KMS-11 (cell line): ENCODE measurements at regions not wholly inside any gene's neighbourhood (a gene's known extent, or its start where the extent isn't known, plus 50 kb on each side); places are given as distances from the start of the nearest gene placed in this dataset.

Source experiments
- H2AFZ ChIP-seq: fragments of 200-600 bp; sonication (generic); 2 replicates; pipeline ENCODE4 v1.6.1; 2016; ENCODE audit warnings: antibody characterized with exemption, mixed run types, low read depth
- H3K27ac ChIP-seq: fragments of 200-600 bp; sonication (generic); 2 replicates; pipeline ENCODE4 v1.6.1; 2016; ENCODE audit warnings: mild to moderate bottlenecking, mixed run types
- H3K27me3 ChIP-seq: fragments of 200-600 bp; sonication (generic); 2 replicates; pipeline ENCODE4 v1.6.1; 2017; ENCODE audit warnings: mild to moderate bottlenecking, low read depth, mixed run types, moderate library complexity; ENCODE audit not compliant: insufficient read depth
- H3K36me3 ChIP-seq: fragments of 200-600 bp; sonication (generic); 2 replicates; pipeline ENCODE4 v1.6.1; 2017; ENCODE audit warnings: mild to moderate bottlenecking, mixed run types; ENCODE audit not compliant: insufficient read depth
- H3K4me1 ChIP-seq: fragments of 200-600 bp; sonication (generic); 2 replicates; pipeline ENCODE4 v1.6.1; 2016; ENCODE audit warnings: mild to moderate bottlenecking, low read depth, mixed run types; ENCODE audit not compliant: poor library complexity, severe bottlenecking
- H3K4me2 ChIP-seq: fragments of 200-600 bp; sonication (generic); 2 replicates; pipeline ENCODE4 v1.7.0; 2016; ENCODE audit warnings: mild to moderate bottlenecking, mixed run types
- H3K4me3 ChIP-seq: fragments of 200-600 bp; sonication (generic); IDR thresholded peaks from 2 replicates; pipeline ENCODE4 v1.6.1; 2017; ENCODE audit warnings: low read depth, low read length, mixed read lengths; ENCODE audit not compliant: insufficient read depth
- H3K79me2 ChIP-seq: fragments of 200-600 bp; sonication (generic); 2 replicates; pipeline ENCODE4 v1.6.1; 2016; ENCODE audit warnings: low read depth, mixed run types; ENCODE audit not compliant: insufficient read depth
- H3K9ac ChIP-seq: fragments of 200-600 bp; sonication (generic); 2 replicates; pipeline ENCODE4 v1.6.1; 2016; ENCODE audit warnings: mild to moderate bottlenecking, mixed run types
- H4K20me1 ChIP-seq: fragments of 200-600 bp; sonication (generic); 2 replicates; pipeline ENCODE4 v1.6.1; 2016; ENCODE audit warnings: mild to moderate bottlenecking, mixed run types; ENCODE audit not compliant: insufficient read depth
- TF ChIP-seq, protein P1 (sequence below): fragments of 200-600 bp; sonication (generic); conservative IDR thresholded peaks from 2 replicates; pipeline ENCODE4 v1.6.1; 2017; ENCODE audit warnings: low read depth, mild to moderate bottlenecking, antibody characterized with exemption, low read length, moderate library complexity, mixed read lengths

DNA sequence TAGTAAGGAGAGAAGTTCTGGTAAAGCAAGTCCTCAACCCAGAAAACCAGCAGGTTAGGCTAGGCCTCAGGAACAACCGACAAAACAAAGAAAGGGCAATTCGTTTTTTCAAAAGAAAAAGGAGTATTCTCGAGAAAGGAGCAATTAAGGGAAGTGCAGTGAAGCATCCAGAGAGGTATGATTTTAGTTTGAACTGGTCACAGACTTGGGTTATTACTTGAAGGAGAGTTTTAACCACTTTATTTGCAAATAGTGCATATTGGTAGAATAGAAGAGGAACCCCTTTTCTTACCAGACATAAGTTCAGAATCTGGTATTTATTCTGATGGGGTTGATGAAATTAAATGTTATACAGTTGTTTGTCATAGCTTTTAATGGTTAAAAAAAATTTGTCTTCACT is 110.0 kb upstream of the GCFC2 start:
- Histone ChIP-seq H3K27ac (no peak overlapping the region), H3K79me2 (no peaks in the 10 kb centered on the region), H4K20me1 (no peaks in the 10 kb centered on the region), H3K4me2 (no peak overlapping the region), H3K27me3 (no peaks in the 10 kb centered on the region), H3K36me3 (no peaks in the 10 kb centered on the region), H3K4me1 (peaks cover 4% of the 10 kb centered on the region), H3K4me3 (no peak overlapping the region), H2AFZ (no peak overlapping the region), H3K9ac (no peak overlapping the region)
- TF ChIP-seq, protein P1, sequence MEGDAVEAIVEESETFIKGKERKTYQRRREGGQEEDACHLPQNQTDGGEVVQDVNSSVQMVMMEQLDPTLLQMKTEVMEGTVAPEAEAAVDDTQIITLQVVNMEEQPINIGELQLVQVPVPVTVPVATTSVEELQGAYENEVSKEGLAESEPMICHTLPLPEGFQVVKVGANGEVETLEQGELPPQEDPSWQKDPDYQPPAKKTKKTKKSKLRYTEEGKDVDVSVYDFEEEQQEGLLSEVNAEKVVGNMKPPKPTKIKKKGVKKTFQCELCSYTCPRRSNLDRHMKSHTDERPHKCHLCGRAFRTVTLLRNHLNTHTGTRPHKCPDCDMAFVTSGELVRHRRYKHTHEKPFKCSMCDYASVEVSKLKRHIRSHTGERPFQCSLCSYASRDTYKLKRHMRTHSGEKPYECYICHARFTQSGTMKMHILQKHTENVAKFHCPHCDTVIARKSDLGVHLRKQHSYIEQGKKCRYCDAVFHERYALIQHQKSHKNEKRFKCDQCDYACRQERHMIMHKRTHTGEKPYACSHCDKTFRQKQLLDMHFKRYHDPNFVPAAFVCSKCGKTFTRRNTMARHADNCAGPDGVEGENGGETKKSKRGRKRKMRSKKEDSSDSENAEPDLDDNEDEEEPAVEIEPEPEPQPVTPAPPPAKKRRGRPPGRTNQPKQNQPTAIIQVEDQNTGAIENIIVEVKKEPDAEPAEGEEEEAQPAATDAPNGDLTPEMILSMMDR: no peak

DNA sequence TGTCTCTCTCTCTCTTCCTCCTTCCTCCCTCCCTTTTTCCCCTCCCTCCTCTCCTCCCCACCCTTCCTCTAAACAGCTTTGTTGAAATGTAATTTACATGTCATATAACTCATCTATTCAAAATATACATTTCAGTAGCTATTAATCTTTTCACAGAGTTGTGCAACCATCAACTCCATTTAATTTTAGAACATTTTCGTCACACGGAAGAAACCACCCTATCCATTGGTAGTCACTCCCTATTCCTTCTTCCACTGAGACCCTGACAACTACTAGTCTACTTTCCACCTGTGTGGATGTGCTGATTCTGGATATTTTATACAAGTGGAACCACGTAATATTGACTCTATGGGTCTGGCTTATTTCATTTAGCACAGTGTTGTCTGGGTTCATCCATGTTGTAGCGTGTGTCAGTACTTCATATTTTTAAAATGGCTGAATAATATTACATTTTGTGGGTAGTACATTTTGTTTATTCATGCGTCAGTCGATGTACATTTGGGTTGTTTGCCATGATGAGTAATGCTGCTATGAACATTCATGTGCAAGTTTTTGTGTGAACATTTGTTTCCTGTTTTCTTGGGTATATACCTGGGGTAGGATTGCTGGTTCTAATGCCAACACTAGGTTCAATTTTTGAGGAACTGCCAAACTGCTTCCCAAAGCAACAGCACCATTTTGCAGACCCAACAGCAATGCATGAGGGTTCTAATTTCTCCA is 100.1 kb upstream of the GCFC2 start:
- Histone ChIP-seq H4K20me1 (no peaks in the 10 kb centered on the region), H2AFZ (no peak overlapping the region), H3K4me3 (no peak overlapping the region), H3K9ac (no peak overlapping the region), H3K27me3 (no peaks in the 10 kb centered on the region), H3K27ac (no peak overlapping the region), H3K4me2 (no peak overlapping the region), H3K4me1 (peaks cover 11% of the 10 kb centered on the region), H3K36me3 (no peaks in the 10 kb centered on the region), H3K79me2 (no peaks in the 10 kb centered on the region)
- TF ChIP-seq, protein P1: no peak

DNA sequence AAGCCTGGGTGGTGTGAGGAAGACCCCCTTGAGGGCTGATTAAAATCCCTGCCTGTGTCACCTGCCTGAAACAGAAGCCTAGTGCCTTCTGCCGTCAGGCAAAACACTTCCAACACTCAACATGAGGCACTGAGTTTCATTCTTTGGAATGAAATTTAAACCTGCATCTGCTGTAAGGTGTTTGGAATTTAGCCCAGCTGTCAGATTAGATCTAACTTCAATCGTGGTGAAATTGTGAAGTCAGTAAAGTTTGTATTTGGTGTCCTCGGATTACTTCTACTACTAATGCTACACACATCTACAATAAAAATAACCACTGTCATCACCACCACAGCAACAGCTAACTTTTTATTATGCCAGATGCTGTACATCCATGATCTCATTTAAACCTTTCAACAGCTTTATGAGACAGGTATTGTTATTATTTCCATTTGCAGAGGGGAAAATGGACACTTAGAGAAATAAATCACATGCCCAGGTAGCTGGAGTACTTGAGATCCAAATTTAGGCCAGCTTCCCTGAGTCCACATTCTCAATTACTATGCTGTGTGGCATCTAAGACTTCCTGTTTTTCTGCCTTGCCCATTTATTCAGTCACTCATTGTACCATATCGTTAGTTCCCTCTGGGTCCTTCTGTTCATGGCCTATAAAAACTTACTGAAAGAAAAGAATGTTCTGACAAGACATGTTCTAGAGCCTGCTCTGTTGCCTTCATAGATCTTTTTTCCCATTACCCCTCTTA is 98.2 kb upstream of the GCFC2 start:
- no peaks in the 10 kb centered on the region for H3K36me3 ChIP-seq
- H3K9ac ChIP-seq: no peak overlapping the region
- no peaks in the 10 kb centered on the region for H3K79me2 ChIP-seq
- TF ChIP-seq, protein P1: no peak
- no peaks in the 10 kb centered on the region for H4K20me1 ChIP-seq
- H3K4me1 ChIP-seq: peaks cover 13% of the 10 kb centered on the region
- H3K27ac ChIP-seq: no peak overlapping the region
- no peak overlapping the region for H3K4me2 ChIP-seq
- H2AFZ ChIP-seq: no peak overlapping the region
- no peaks in the 10 kb centered on the region for H3K27me3 ChIP-seq
- no peak overlapping the region for H3K4me3 ChIP-seq

DNA sequence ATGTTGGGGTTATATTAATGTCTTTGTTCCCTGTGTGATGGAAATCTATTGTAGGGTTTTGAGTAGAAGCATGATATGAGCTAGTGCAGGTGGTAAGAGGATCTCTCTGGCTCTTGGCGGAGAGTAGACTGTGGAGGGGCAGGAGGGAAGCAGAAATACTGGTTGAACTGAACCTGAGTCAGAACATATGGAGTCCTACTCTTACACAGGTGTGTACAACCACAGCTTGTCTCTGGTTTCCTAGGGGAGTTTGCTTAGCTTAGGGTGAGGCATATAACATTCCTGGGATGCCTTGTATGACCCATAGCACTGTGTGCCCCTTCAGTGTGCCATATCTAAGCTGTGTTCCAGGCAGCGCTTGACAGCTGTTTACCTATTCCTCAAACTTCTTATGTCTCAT is 97.3 kb upstream of the GCFC2 start:
- TF ChIP-seq, protein P1: no peak
- Histone ChIP-seq H3K27ac (no peak overlapping the region), H3K4me1 (peaks cover 23% of the 10 kb centered on the region), H3K79me2 (no peaks in the 10 kb centered on the region), H2AFZ (no peak overlapping the region), H3K4me2 (no peak overlapping the region), H3K36me3 (no peaks in the 10 kb centered on the region), H4K20me1 (no peaks in the 10 kb centered on the region), H3K9ac (no peak overlapping the region), H3K4me3 (no peak overlapping the region), H3K27me3 (no peaks in the 10 kb centered on the region)
